Neural crest cell (in vitro differentiated cells): ENCODE measurements at regions not wholly inside any gene's neighbourhood (a gene's known extent, or its start where the extent isn't known, plus 50 kb on each side); places are given as distances from the start of the nearest gene placed in this dataset.

ENCODE experiments used
- DNase-seq: peaks from one replicate; pipeline ENCODE4 v3.0.0; 2021; ENCODE audit warnings: low read depth, mixed read lengths, low spot score
- H3K27ac Mint-ChIP-seq: one replicate; pipeline ENCODE4 v1.8.0; 2021; ENCODE audit warnings: mild to moderate bottlenecking, mixed read lengths; ENCODE audit not compliant: unreplicated experiment
- H3K27me3 Mint-ChIP-seq: 2 replicates; pipeline ENCODE4 v1.8.0; 2021; ENCODE audit warnings: low read depth, mild to moderate bottlenecking, mixed read lengths
- H3K36me3 Mint-ChIP-seq: 2 replicates; pipeline ENCODE4 v1.8.0; 2021; ENCODE audit warnings: low read depth, mild to moderate bottlenecking, mixed read lengths
- H3K4me1 Mint-ChIP-seq: 2 replicates; pipeline ENCODE4 v1.8.0; 2021; ENCODE audit warnings: mixed read lengths
- H3K4me3 Mint-ChIP-seq: one replicate; pipeline ENCODE4 v1.8.0; 2021; ENCODE audit warnings: mild to moderate bottlenecking, mixed read lengths
- H3K9me3 Mint-ChIP-seq: 2 replicates; pipeline ENCODE4 v1.8.0; 2021; ENCODE audit warnings: mixed read lengths
- CTCF ChIP-seq: fragments of 200-600 bp; sonication (generic); conservative IDR thresholded peaks from 2 replicates; pipeline ENCODE4 v1.5.0; 2021; ENCODE audit warnings: antibody characterized with exemption, mild to moderate bottlenecking

GRCh38 chr1:94730450-94730849 is 89.7 kb upstream of the SLC44A3 start:
- Mint-ChIP-seq H3K9me3 (no peaks in the 10 kb centered on the region), H3K27ac (no peak overlapping the region), H3K36me3 (no peaks in the 10 kb centered on the region), H3K27me3 (no peaks in the 10 kb centered on the region), H3K4me3 (no peak overlapping the region), H3K4me1 (peaks cover 4% of the 10 kb centered on the region)
- no peak for TF ChIP-seq CTCF
- DNase-seq = no peak

GRCh38 chr1:94729267-94729666 is 90.9 kb upstream of the SLC44A3 start:
- Mint-ChIP-seq H3K36me3 (no peaks in the 10 kb centered on the region), H3K4me1 (no peaks in the 10 kb centered on the region), H3K9me3 (no peaks in the 10 kb centered on the region), H3K27ac (no peak overlapping the region), H3K4me3 (no peak overlapping the region), H3K27me3 (no peaks in the 10 kb centered on the region)
- DNase-seq = no peak
- TF ChIP-seq CTCF = no peak

- no peaks in the 10 kb centered on the region for H3K9me3 Mint-ChIP-seq
- H3K36me3 Mint-ChIP-seq = no peaks in the 10 kb centered on the region
- H3K4me3 Mint-ChIP-seq = no peak overlapping the region
- H3K4me1 Mint-ChIP-seq = no peaks in the 10 kb centered on the region
- DNase-seq = no peak
- no peak overlapping the region for H3K27ac Mint-ChIP-seq
- TF ChIP-seq CTCF = no peak
- H3K27me3 Mint-ChIP-seq = no peaks in the 10 kb centered on the region
These were observed 92.1 kb upstream of the SLC44A3 start for GRCh38 chr1:94727846-94728715.

GRCh38 chr1:94726981-94727685 is 93.0 kb upstream of the SLC44A3 start:
- Mint-ChIP-seq H3K4me1 (no peaks in the 10 kb centered on the region), H3K9me3 (no peaks in the 10 kb centered on the region), H3K27me3 (no peaks in the 10 kb centered on the region), H3K36me3 (no peaks in the 10 kb centered on the region), H3K4me3 (no peak overlapping the region), H3K27ac (no peak overlapping the region)
- TF ChIP-seq CTCF = no peak
- DNase-seq = no peak

- TF ChIP-seq CTCF = no peak
- H3K27ac Mint-ChIP-seq = no peak overlapping the region
These were observed 94.6 kb upstream of the SLC44A3 start for GRCh38 chr1:94725566-94725965.

More at GRCh38 chr1:94725566-94725965, 94.6 kb upstream of the SLC44A3 start:
- no peaks in the 10 kb centered on the region for H3K9me3 Mint-ChIP-seq
- no peaks in the 10 kb centered on the region for H3K27me3 Mint-ChIP-seq
- H3K36me3 Mint-ChIP-seq = no peaks in the 10 kb centered on the region
- H3K4me3 Mint-ChIP-seq = no peak overlapping the region
- DNase-seq = no peak
- H3K4me1 Mint-ChIP-seq = no peaks in the 10 kb centered on the region
